ENCODE measurements at regions not wholly inside any gene's neighbourhood (a gene's known extent, or its start where the extent isn't known, plus 50 kb on each side); places are given as distances from the start of the nearest gene placed in this dataset.

DNA sequence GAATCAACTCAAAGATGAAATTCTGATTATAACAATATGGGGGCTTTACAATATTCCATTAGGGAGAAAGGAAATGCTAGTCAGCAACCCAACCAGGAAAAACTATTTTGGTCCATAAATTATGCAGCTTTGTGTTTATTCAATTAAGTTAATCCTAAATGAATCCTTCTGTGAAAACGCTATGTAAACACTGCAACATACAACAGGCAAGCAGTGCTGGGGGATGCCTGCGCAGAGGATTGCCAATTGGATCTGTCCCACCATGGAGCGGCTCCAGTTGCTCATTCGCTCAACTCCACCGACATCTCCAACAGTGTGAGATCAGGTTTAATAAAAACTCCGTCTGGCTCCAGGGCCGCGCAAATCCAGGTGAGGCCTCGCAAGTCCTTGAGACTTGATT lies 290.5 kb upstream of the VEPH1 start:
- no peaks in the 10 kb centered on the region for H3K36me3 ChIP-seq
- peaks cover 0 to 4% (median 0%) of the 10 kb centered on the region in 12 donors for H3K9me3 ChIP-seq
- no peak for DNase-seq
- no peaks in the 10 kb centered on the region for H3K4me1 ChIP-seq
- no peak overlapping the region for H3K27ac ChIP-seq
- no peaks in the 10 kb centered on the region for H3K27me3 ChIP-seq
- TF ChIP-seq, protein P1, sequence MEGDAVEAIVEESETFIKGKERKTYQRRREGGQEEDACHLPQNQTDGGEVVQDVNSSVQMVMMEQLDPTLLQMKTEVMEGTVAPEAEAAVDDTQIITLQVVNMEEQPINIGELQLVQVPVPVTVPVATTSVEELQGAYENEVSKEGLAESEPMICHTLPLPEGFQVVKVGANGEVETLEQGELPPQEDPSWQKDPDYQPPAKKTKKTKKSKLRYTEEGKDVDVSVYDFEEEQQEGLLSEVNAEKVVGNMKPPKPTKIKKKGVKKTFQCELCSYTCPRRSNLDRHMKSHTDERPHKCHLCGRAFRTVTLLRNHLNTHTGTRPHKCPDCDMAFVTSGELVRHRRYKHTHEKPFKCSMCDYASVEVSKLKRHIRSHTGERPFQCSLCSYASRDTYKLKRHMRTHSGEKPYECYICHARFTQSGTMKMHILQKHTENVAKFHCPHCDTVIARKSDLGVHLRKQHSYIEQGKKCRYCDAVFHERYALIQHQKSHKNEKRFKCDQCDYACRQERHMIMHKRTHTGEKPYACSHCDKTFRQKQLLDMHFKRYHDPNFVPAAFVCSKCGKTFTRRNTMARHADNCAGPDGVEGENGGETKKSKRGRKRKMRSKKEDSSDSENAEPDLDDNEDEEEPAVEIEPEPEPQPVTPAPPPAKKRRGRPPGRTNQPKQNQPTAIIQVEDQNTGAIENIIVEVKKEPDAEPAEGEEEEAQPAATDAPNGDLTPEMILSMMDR (IDR thresholded peaks at IDR 0.05) = no peak
- TF ChIP-seq POLR2A (IDR thresholded peaks at IDR 0.05) = no peak
- 87 to 94% (median 90%) methylated on average over 9 of the region's 9 CpGs for WGBS, 4 donors
- H3K4me3 ChIP-seq = no peak overlapping the region
- intact Hi-C loops (cut with DNase I) = no loop called here
- ATAC-seq = no peak

DNA sequence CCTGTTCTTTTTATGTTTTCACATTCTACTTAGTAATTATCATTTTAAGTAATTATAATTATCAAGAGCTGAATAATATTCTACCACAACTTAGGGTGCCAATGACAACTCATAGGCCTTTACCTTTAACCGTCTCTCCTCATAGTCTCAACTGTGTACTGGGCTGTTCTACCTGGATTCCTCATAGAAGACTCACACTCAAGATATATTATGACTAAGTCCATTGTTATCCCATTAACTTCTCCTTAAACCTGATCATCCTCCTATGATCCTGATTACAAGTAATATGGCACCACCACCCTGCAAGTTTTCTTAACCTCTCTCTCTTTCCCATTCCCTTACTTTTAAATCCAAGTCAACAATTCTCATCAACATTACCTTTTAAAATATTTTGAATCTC lies 285.9 kb upstream of the VEPH1 start:
- DNase-seq (no peak), ATAC-seq (no peak)
- Histone ChIP-seq H3K27me3 (no peaks in the 10 kb centered on the region), H3K27ac (no peak overlapping the region), H3K4me1 (no peaks in the 10 kb centered on the region), H3K36me3 (no peaks in the 10 kb centered on the region), H3K4me3 (no peak overlapping the region), H3K9me3 (no peaks in the 10 kb centered on the region)
- intact Hi-C loops (cut with DNase I) = no loop called here
- no peak for TF ChIP-seq POLR2A (IDR thresholded peaks at IDR 0.05)
- TF ChIP-seq, protein P1 (IDR thresholded peaks at IDR 0.05) = no peak
- WGBS, 4 donors = 90 to 95% (median 94%) methylated on average over 1 of the region's 1 CpG

DNA sequence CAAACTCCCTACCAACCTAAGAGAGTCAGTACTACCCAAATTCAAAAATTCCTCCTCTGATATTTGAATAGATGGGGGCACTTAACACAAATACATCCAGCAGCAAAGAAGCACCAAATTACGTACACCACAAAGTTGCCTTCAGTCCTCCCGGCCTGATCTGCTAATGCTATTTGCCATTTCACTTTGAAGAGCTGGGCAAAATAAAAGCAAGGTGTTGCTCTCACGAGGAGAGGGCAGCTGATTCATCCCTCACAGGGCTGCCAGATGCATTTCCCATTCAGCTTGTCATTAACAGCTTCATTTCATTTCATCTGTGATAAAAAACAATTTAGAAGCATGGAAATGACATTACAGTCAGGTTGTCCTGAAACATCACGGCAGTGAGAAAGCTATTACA lies 283.4 kb upstream of the VEPH1 start:
- Histone ChIP-seq H3K27me3 (no peaks in the 10 kb centered on the region), H3K27ac (no peak overlapping the region), H3K4me3 (no peak overlapping the region), H3K4me1 (no peaks in the 10 kb centered on the region), H3K36me3 (no peaks in the 10 kb centered on the region), H3K9me3 (no peaks in the 10 kb centered on the region)
- intact Hi-C loops (cut with DNase I) = no loop called here
- 71 to 75% (median 74%) methylated on average over 4 of the region's 4 CpGs for WGBS, 4 donors
- ATAC-seq (no peak), DNase-seq (no peak)
- no peak for TF ChIP-seq POLR2A (IDR thresholded peaks at IDR 0.05)
- TF ChIP-seq, protein P1 (IDR thresholded peaks at IDR 0.05) = no peak

DNA sequence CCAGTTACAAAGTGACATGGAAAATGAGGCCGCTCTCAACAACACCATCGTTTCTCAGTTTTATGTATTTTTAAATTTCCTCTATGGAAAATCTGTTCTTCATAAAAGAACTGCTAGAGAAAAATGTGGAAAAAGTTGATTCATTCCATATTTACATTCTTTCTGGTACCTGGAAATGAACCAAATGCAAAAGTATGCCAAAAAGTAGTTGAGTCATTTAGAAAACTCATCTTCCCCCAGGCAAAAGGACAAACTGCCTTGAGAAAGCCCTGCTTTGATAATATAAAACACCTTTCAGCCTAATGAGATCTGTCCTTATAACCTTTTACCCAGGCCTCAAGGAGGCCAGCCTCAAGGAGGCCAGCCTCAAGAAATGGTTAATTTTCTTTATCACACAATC lies 283.0 kb upstream of the VEPH1 start:
- Histone ChIP-seq H3K4me1 (no peaks in the 10 kb centered on the region), H3K27ac (no peak overlapping the region), H3K36me3 (no peaks in the 10 kb centered on the region), H3K9me3 (no peaks in the 10 kb centered on the region), H3K4me3 (no peak overlapping the region), H3K27me3 (no peaks in the 10 kb centered on the region)
- ATAC-seq = no peak
- 67 to 77% (median 71%) methylated on average over 2 of the region's 2 CpGs for WGBS, 4 donors
- intact Hi-C loops (cut with DNase I) = no loop called here
- DNase-seq = no peak
- no peak for TF ChIP-seq POLR2A (IDR thresholded peaks at IDR 0.05)
- TF ChIP-seq, protein P1 (IDR thresholded peaks at IDR 0.05) = no peak
